C4-2B (cell line): ENCODE measurements at regions not wholly inside any gene's neighbourhood (a gene's known extent, or its start where the extent isn't known, plus 50 kb on each side); places are given as distances from the start of the nearest gene placed in this dataset.

Experiments used
- H3K27ac ChIP-seq: fragments of 450-650 bp; 2 replicates; pipeline ENCODE4 v1.5.1; 2017
- CTCF ChIP-seq: fragments of 450-650 bp; conservative IDR thresholded peaks from 2 replicates; pipeline ENCODE4 v1.5.1; 2017; ENCODE audit warnings: mild to moderate bottlenecking
- ZFX ChIP-seq: fragments of 450-650 bp; IDR thresholded peaks from 2 replicates; pipeline ENCODE4 v1.6.1; 2017

- H3K27ac ChIP-seq: no peak overlapping the region
- no peak for TF ChIP-seq CTCF
- no peak for TF ChIP-seq ZFX
Measured at GRCh38 chr3:193902607-193903511, 233.1 kb upstream of the HES1 start.

GRCh38 chr3:193903512-193903817, 232.5 kb upstream of the HES1 start:
- H3K27ac ChIP-seq: no peak overlapping the region
- TF ChIP-seq CTCF: no peak

DNA sequence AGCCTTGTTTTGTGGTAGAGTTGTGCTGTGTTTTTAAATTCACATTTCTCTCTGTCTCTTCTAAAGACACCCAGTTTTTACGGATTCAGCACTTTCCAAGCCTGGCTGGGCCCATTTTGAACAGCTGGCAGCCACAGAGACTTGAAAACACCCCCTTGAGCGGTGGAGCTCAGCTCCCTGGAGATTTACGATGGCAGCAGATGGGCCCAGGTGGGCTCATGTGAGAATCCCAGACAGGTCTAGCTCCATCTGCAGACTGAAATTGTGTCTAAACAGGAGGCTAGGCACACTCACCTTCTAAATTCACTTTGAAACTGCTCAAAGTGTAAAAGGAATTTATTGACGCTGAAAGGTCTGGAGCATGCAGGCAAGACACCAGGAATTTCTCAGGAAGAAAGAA, 232.0 kb upstream of the HES1 start:
- no peak for TF ChIP-seq CTCF
- TF ChIP-seq ZFX: no peak
- no peak overlapping the region for H3K27ac ChIP-seq

DNA sequence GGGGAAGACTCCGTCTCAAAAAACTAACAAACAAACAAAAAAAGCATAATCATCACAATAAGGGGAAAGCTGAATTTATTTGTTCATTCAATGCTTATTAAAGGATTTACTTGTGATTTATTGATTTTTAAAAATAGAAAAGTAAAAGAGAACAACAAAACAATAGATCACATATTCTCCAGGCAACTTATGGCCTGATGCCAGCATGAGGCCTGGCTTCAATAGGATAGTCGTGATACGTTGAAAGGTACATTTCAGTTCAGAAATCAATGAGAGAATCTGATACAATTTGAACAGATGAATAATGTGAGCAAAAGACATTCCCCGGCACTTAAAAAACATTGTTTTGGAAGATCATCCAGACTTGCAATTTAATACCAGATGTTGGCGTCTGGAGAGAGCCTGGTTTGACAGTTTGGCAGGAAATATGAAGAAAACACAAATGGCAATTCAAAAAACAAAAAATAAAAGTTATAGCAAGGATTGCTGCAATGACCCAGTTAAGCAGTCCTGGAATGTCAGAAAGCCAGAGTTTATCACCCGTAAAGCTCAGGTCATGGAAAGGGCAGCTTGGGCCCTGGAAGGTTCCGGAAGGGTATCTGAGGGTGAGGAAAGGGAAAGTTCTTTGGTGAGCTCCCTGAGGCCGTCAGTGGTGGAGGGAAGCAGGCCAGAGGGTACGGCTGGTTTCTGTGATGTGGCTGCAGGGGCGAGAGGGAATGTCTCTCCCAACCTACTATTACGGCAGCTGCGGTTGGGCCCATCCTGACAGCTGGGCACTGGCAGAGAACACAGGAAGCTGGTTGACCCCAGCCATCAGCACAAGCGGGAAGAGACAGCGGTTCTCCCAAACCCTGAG, 230.2 kb upstream of the HES1 start:
- no peak for TF ChIP-seq CTCF
- TF ChIP-seq ZFX: no peak

GRCh38 chr3:193906849-193907410, 229.0 kb upstream of the HES1 start:
- no peak overlapping the region for H3K27ac ChIP-seq
- TF ChIP-seq ZFX: no peak
- no peak for TF ChIP-seq CTCF

More for the DNA sequence above, 230.2 kb upstream of the HES1 start:
- H3K27ac ChIP-seq: no peak overlapping the region

GRCh38 chr3:193908181-193908744, 227.7 kb upstream of the HES1 start:
- H3K27ac ChIP-seq: no peak overlapping the region
- no peak for TF ChIP-seq ZFX
- TF ChIP-seq CTCF: no peak
